ENCODE measurements at regions not wholly inside any gene's neighbourhood (a gene's known extent, or its start where the extent isn't known, plus 50 kb on each side); places are given as distances from the start of the nearest gene placed in this dataset.
"Not testable (repeated sequence)": the region's sequence is repeated elsewhere in the genome, so short reads cannot be mapped to it uniquely, and the experiment has no call there.

- no peak for ATAC-seq
Observed at GRCh38 chr3:118231578-118231977, 803.1 kb downstream of the IGSF11 start.

- no peak for ATAC-seq
Observed at GRCh38 chr3:118239253-118239652, 795.4 kb downstream of the IGSF11 start.

DNA sequence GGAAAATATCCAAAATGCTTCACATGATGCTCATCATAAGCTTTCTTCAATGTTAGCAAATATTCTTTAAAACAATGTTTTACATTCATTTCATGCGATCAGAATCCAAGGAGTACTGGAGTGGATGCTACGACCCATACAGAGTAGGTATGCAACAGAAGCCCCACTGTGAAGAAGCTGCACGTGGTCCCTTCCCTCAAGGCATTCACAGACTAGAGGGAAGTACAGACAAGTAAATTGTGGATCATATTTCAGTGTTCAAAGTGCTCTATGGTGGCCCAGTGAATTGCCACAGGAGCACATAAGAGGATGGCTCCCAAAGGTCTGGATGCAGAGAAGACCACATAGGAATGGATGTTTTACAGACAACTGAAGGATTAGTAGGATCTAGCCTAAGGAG is 789.9 kb downstream of the IGSF11 start:
- ATAC-seq = no peak

- ATAC-seq = no peak
Observed at GRCh38 chr3:118245312-118245711, 789.3 kb downstream of the IGSF11 start.

DNA sequence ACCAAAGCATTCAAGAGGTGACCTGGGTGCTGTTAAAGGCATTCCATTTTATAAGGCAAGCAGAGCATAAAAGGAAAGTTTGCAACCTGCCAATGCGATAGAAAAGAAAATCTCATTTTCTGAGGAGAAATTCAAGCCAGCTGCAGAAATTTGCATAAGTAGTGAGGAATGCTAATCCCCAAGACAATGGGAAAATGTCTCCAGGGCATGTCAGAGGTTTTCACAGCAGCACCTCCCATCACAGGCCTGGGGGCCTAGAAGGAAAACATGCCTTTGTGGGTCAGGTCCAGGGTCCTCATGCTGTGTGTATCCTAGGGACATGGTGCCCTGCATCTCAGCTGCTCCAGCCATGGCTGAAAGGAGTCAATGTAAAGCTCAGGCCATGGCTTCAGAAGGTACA is 775.8 kb downstream of the IGSF11 start:
- ATAC-seq = not testable (repeated sequence)

DNA sequence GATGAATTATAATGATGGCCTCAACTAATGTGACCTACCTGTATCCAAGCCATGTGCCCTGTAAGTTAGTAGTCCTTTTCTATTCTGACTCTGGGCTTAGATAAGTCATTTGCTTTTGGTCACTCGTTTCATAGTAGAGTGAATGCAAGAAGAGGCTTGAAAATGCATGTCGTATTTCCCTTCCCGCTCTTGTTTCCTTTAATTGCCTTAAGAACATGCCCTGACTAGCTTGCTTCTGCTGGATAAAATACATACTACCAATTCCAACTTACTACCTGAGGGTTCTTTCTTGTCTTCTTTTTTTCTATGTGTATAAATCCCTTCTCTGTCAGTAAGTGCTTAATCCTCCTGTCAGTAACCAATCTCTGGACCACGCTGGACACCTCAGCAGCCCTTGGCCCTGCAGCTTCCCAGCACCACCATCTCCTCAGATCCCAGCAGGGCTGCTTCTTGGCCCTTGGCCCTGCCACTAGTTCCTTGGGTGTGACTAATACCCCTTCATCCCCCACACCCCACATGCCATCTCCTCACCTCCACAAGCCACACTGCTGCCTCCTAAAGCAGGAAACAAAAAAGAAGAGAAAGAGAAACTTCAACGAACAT is 771.7 kb downstream of the IGSF11 start:
- ATAC-seq = peak; percentile 89

GRCh38 chr3:118267588-118267987 is 767.1 kb downstream of the IGSF11 start:
- no peak for ATAC-seq

DNA sequence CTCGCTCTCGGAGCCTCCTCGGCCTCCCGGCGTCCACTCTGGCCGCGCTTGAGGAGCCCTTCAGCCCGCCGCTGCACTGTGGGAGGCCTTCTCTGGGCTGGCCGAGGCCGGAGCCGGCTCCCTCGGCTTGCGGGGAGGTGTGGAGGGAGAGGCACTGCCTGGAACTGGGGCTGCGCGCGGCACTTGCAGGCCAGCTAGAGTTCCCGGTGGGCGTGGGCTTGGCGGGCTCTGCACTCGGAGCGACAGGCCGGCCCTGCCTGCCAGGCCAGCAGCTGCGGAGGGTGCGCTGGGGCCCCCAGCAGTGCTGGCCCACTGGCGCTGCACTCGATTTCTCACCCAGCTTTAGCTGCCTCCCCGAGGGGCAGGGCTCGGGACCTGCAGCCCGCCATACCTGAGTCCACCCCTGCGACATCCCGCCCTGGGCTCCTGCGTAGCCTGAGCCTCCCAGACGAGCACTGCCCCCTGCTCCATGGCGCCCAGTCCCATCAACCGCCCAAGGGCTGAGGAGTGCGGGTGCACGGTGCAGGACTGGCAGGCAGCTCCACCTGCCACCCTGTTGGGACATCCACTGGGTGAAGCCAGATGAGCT is 765.0 kb downstream of the IGSF11 start:
- no peak for ATAC-seq

- no peak for ATAC-seq
Observed at GRCh38 chr3:118272991-118273390, 761.7 kb downstream of the IGSF11 start.

DNA sequence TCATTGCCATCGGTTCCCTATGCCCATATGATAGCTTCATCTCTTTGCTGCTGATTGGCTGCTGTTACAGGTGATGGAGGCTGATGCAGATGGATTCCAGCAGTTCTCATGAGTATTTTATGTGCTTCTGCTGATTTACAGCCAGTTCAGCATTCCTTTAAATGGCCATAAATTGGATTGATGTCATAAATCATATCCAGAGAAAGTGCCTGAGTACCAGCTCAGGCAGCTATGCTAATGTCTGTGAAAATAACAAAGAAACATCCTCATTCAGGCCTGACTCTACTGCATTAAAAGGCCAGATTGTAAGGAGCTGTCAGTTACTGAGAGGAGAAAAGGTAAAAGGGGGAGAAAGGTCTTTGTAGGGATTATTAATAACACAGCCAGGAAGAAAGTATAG is 756.8 kb downstream of the IGSF11 start:
- no peak for ATAC-seq

GRCh38 chr3:118292841-118293240 is 741.8 kb downstream of the IGSF11 start:
- no peak for ATAC-seq

DNA sequence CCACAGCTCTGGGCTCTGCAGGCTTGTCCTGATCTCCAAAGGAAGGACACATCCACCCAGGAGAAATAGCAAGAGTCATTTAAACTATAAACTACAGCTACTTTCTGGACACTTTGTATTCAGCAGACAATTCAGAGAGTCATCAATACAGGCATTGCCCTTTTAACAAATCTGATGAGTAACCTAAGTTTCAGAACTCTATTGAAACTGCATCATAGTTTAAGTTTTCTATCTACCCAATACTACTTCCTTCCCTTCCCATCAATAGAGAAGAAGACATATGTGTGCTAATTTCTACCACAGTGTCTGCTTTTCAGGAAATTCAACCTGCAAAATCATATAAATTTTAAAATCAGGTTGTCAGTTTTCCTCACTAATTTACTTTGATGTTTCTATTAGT is 736.5 kb downstream of the IGSF11 start:
- no peak for ATAC-seq

GRCh38 chr3:118304557-118304956 is 730.1 kb downstream of the IGSF11 start:
- ATAC-seq = no peak

GRCh38 chr3:118332699-118333098 is 701.9 kb downstream of the IGSF11 start:
- no peak for ATAC-seq

- ATAC-seq = no peak
Observed at GRCh38 chr3:118337649-118338048, 697.0 kb downstream of the IGSF11 start.

- no peak for ATAC-seq
Observed at GRCh38 chr3:118347396-118348168, 687.1 kb downstream of the IGSF11 start.

DNA sequence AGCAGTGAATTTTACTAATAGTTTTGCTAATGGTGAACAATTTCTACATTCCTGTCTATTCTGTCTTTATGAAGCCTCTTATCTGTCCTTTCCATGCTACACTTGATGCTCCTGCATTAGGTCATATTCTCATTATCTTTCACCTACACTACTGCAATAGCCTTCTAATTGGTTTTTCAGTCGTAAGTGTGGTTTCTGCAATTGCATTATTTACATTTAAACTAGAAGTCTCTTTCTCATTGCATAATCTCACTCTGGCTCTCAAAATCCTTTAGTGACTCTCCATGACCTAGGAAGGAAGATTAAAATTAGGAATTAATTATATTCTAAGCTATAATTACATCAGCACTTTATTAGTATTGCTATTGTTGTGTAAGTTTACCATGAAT is 686.5 kb downstream of the IGSF11 start:
- ATAC-seq = no peak

DNA sequence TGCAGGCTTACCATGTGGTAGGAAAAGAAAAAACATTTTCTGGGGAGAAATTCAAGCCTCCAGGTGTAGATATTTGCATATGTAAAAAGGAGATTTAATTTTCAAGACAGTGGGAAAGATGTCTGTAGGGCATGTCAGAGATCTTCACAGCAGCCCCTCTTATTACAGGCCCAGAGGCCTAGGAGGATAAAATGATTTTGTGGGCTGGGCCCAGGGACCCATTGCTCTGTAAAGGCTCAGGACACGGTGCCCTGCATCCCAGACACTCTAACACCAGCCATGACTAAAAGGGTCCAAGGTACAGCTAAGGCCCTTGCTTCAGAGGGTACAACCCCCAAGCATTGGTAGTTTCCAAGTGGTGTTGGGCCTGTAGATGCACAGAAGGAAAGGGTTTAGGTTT is 680.1 kb downstream of the IGSF11 start:
- ATAC-seq = no peak

- no peak for ATAC-seq
Observed at GRCh38 chr3:118369892-118370491, 664.7 kb downstream of the IGSF11 start.

- ATAC-seq = peak; percentile 59
Observed at GRCh38 chr3:118380576-118380975, 654.1 kb downstream of the IGSF11 start.

DNA sequence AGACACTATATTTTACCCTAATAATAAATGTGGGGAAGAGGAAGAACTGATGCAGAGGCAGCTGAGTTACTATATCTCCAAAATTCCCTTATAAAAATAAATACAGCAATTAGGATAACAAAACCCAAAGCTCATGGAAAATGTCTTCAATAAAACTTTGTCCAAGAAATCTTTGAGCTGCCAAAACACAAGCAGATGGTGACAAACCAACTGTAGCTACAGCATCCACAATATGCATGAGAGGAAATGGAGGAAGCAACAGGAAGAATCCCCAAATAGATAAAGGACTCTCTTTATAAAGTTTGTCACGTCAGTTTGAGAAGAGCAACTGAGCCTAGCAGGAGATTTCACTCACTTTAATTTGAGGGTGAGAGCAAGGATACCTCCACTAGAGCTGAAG is 638.2 kb downstream of the IGSF11 start:
- ATAC-seq = no peak

DNA sequence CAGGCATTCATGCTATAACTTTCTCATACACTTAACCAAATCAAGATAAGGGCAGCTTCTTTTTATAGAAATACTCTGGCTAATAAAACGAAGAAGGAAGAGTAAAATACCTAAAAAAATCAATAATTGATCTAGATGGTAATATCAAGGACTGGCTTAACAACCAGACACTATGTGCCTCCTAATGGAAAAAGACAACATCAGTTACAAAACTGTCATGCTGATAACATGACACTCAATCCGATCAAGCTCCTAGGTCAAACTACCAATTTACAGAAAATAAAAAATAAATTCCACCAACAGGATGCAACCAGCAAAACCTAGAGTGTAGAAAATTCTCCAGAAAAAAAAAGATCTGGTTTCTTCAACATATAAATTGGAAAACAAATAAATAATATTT is 634.6 kb downstream of the IGSF11 start:
- no peak for ATAC-seq

DNA sequence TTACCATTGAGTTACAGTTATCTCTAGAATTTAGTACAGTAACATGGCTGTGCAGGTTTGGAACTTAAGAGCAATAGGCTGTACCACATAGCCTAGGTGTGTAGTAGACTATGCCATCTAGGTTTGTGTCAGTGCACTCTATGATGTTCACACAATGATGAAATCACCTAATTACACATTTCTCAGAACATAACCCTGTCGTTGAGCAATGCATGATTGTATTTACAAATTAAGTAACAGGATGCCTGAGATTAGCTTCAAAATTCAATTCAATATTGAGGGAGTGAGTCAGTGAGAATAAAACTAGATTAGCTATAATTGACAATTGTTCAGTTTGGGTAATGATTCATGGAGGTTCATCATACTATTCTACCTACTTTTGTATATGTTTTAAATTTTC is 633.8 kb downstream of the IGSF11 start:
- ATAC-seq = peak; percentile 90

DNA sequence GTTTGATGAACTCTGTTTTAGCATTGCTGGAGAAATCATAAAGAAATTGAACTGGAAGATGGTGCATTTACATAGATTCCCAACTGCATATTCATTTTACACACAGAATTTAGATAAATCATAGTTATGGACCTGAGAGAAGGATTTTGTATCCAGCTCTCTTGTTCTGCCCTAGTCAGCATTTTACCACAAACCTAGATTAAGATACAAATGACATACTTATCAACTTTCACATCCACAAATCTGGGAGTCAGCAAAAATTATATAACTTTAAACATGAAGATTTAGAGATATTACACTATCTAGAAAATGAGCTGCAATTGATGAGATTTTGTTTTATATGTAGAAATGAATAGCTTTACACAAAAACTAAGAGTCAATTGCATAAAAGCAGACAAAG is 632.8 kb downstream of the IGSF11 start:
- no peak for ATAC-seq
